HFFc6 (cell line): ENCODE measurements at regions not wholly inside any gene's neighbourhood (a gene's known extent, or its start where the extent isn't known, plus 50 kb on each side); places are given as distances from the start of the nearest gene placed in this dataset.
"Not testable (repeated sequence)": the region's sequence is repeated elsewhere in the genome, so short reads cannot be mapped to it uniquely, and the experiment has no call there.

Experiments
- DNase-seq: peaks from one replicate; pipeline ENCODE4 v3.0.0-alpha.2; 2018
- H3K27ac Mint-ChIP-seq: 2 replicates; pipeline ENCODE4 v1.8.0; 2020; ENCODE audit warnings: mild to moderate bottlenecking, mixed read lengths
- H3K27me3 Mint-ChIP-seq: 2 replicates; pipeline ENCODE4 v1.8.0; 2021; ENCODE audit warnings: mild to moderate bottlenecking, moderate library complexity, mixed read lengths; ENCODE audit not compliant: insufficient read depth
- H3K36me3 Mint-ChIP-seq: 2 replicates; pipeline ENCODE4 v1.8.0; 2021; ENCODE audit warnings: low read depth, mixed read lengths
- H3K4me1 Mint-ChIP-seq: 2 replicates; pipeline ENCODE4 v1.8.0; 2020; ENCODE audit warnings: low read depth, mixed read lengths
- H3K4me3 Mint-ChIP-seq: 2 replicates; pipeline ENCODE4 v1.8.0; 2020; ENCODE audit warnings: mild to moderate bottlenecking, moderate library complexity, mixed read lengths
- H3K9me3 Mint-ChIP-seq: 2 replicates; pipeline ENCODE4 v1.8.0; 2020; ENCODE audit warnings: mild to moderate bottlenecking, mixed read lengths
- CTCF ChIP-seq: fragments of 200-600 bp; sonication (generic); IDR thresholded peaks from 2 replicates; pipeline ENCODE4 v1.5.0; 2021; ENCODE audit warnings: antibody characterized with exemption, mild to moderate bottlenecking

GRCh38 chr15:19943515-19943914 is 598.1 kb downstream of the GOLGA6L6 start:
- no peak for DNase-seq
- no peak overlapping the region for H3K4me3 Mint-ChIP-seq

GRCh38 chr15:19903281-19903680 is 638.3 kb downstream of the GOLGA6L6 start:
- H3K36me3 Mint-ChIP-seq, result peaks cover 17% of the 10 kb centered on the region
- peaks cover 39% of the 10 kb centered on the region for H3K9me3 Mint-ChIP-seq
- not testable (repeated sequence) for H3K4me3 Mint-ChIP-seq, DNase-seq, H3K4me1 Mint-ChIP-seq, H3K27ac Mint-ChIP-seq, H3K27me3 Mint-ChIP-seq

More at GRCh38 chr15:19943515-19943914, 598.1 kb downstream of the GOLGA6L6 start:
- Mint-ChIP-seq H3K27me3 (no peaks in the 10 kb centered on the region; the same call in 1 of the 2 replicates), H3K4me1 (no peaks in the 10 kb centered on the region), H3K27ac (no peak overlapping the region), H3K36me3 (no peaks in the 10 kb centered on the region; the same call in 1 of the 2 replicates), H3K9me3 (peaks cover 28% of the 10 kb centered on the region)
- no peak for TF ChIP-seq CTCF

GRCh38 chr15:19902388-19902787 is 639.2 kb downstream of the GOLGA6L6 start:
- Mint-ChIP-seq H3K9me3 (peaks cover 38% of the 10 kb centered on the region), H3K36me3 (peaks cover 17% of the 10 kb centered on the region)
- H3K27me3 Mint-ChIP-seq, H3K4me3 Mint-ChIP-seq, H3K27ac Mint-ChIP-seq, DNase-seq, H3K4me1 Mint-ChIP-seq: not testable (repeated sequence)

- H3K4me3 Mint-ChIP-seq, H3K4me1 Mint-ChIP-seq, DNase-seq, H3K27ac Mint-ChIP-seq, H3K27me3 Mint-ChIP-seq: not testable (repeated sequence)
- Mint-ChIP-seq H3K36me3 (peaks cover 17% of the 10 kb centered on the region), H3K9me3 (peaks cover 42% of the 10 kb centered on the region)
Measured at GRCh38 chr15:19901414-19901813, 640.2 kb downstream of the GOLGA6L6 start.

GRCh38 chr15:19899021-19899824 is 642.4 kb downstream of the GOLGA6L6 start:
- H3K4me1 Mint-ChIP-seq, result no peaks in the 10 kb centered on the region
- DNase-seq, result no peak
- H3K27ac Mint-ChIP-seq, result no peak overlapping the region
- H3K27me3 Mint-ChIP-seq, result peaks cover 3% of the 10 kb centered on the region
- peaks cover 17% of the 10 kb centered on the region for H3K36me3 Mint-ChIP-seq
- no peak overlapping the region for H3K4me3 Mint-ChIP-seq
- H3K9me3 Mint-ChIP-seq, result peaks cover 43% of the 10 kb centered on the region
- no peak for TF ChIP-seq CTCF

GRCh38 chr15:19888811-19889210 is 652.8 kb downstream of the GOLGA6L6 start:
- not testable (repeated sequence) for H3K27ac Mint-ChIP-seq, H3K36me3 Mint-ChIP-seq, H3K4me3 Mint-ChIP-seq, H3K4me1 Mint-ChIP-seq, H3K27me3 Mint-ChIP-seq, DNase-seq
- peaks cover 25% of the 10 kb centered on the region for H3K9me3 Mint-ChIP-seq

GRCh38 chr15:19844061-19844460 is 697.5 kb downstream of the GOLGA6L6 start:
- not testable (repeated sequence) for H3K4me3 Mint-ChIP-seq, H3K36me3 Mint-ChIP-seq, DNase-seq, H3K27ac Mint-ChIP-seq, H3K27me3 Mint-ChIP-seq, H3K4me1 Mint-ChIP-seq, H3K9me3 Mint-ChIP-seq
